Smooth muscle cell (in vitro differentiated cells): ENCODE measurements at regions not wholly inside any gene's neighbourhood (a gene's known extent, or its start where the extent isn't known, plus 50 kb on each side); places are given as distances from the start of the nearest gene placed in this dataset.

ENCODE experiments used
- DNase-seq: peaks from one replicate; lab custom pipeline; 2025; ENCODE audit not compliant: unreplicated experiment; lab: John Stamatoyannopoulos, UW
- H2AFZ ChIP-seq: fragments of 200-600 bp; sonication (generic); 2 replicates; pipeline ENCODE4 v1.6.0; 2016; ENCODE audit warnings: antibody characterized with exemption, low read depth, mild to moderate bottlenecking
- H3F3A ChIP-seq: fragments of 200-600 bp; sonication (generic); 2 replicates; pipeline ENCODE4 v1.6.0; 2017; ENCODE audit warnings: antibody characterized with exemption, low read depth
- H3K27ac ChIP-seq: fragments of 200-600 bp; sonication (generic); 2 replicates; pipeline ENCODE4 v1.5.1; 2016; ENCODE audit warnings: low read depth, mild to moderate bottlenecking
- H3K27me3 ChIP-seq: fragments of 200-600 bp; sonication (generic); 2 replicates; pipeline ENCODE4 v1.6.1; 2016; ENCODE audit warnings: low read depth, mild to moderate bottlenecking
- H3K36me3 ChIP-seq: fragments of 200-600 bp; sonication (generic); 2 replicates; pipeline ENCODE4 v1.5.1; 2016; ENCODE audit warnings: low read depth
- H3K4me1 ChIP-seq: fragments of 200-600 bp; sonication (generic); 2 replicates; pipeline ENCODE4 v1.5.1; 2016; ENCODE audit warnings: low read depth
- H3K4me2 ChIP-seq: fragments of 200-600 bp; sonication (generic); 2 replicates; pipeline ENCODE4 v1.6.0; 2016; ENCODE audit warnings: mild to moderate bottlenecking
- H3K4me3 ChIP-seq: fragments of 200-600 bp; sonication (generic); 2 replicates; pipeline ENCODE4 v1.5.1; 2016; ENCODE audit warnings: mild to moderate bottlenecking
- H3K79me2 ChIP-seq: fragments of 200-600 bp; sonication (generic); 2 replicates; pipeline ENCODE4 v1.6.0; 2016; ENCODE audit warnings: low read depth, mild to moderate bottlenecking
- H3K9ac ChIP-seq: fragments of 200-600 bp; sonication (generic); 2 replicates; pipeline ENCODE4 v1.6.0; 2016; ENCODE audit warnings: low read depth
- H3K9me3 ChIP-seq: fragments of 200-600 bp; sonication (generic); replicated peaks from 2 replicates; pipeline ENCODE4 v1.5.1; 2016; ENCODE audit warnings: low read depth
- H4K20me1 ChIP-seq: fragments of 200-600 bp; sonication (generic); 2 replicates; pipeline ENCODE4 v1.6.0; 2016; ENCODE audit warnings: low read depth
- WGBS: methylation state at CpG from one replicate; pipeline ENCODE4 v1.1.7; 2016; ENCODE audit warnings: low lambda C conversion rate; 5-methylcytosine and 5-hydroxymethylcytosine counted together
- TF ChIP-seq, protein P1 (sequence below): fragments of 200-600 bp; sonication (generic); IDR thresholded peaks from 2 replicates; pipeline ENCODE4 v1.5.1; 2017; ENCODE audit warnings: borderline replicate concordance, mild to moderate bottlenecking, antibody characterized with exemption; ENCODE audit not compliant: insufficient read depth, poor library complexity, severe bottlenecking

DNA sequence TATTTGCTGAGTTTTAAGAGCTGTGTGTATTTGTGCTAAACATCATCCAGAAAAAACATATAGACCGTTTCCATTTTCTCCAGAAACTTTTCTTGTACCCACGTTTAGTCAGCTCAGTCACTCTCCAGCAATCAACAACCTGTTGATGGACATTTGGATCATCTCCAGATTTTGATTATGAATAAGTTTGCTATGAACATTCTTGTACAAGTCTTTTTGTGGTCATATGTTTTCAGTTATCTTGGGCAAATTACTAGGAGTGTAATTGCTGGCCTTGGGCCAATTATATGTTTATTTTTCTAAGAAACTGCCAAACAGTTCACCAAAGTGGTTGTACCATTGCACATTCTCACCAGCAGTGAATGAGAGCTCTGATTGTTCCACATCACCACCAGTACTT is 221.8 kb downstream of the CENPF start:
- Histone ChIP-seq H3K36me3 (no peaks in the 10 kb centered on the region), H3K79me2 (no peaks in the 10 kb centered on the region), H3K4me2 (no peak overlapping the region), H3K9ac (no peak overlapping the region), H3K4me1 (no peaks in the 10 kb centered on the region), H4K20me1 (no peaks in the 10 kb centered on the region), H3K4me3 (no peak overlapping the region), H3F3A (no peaks in the 10 kb centered on the region), H3K27me3 (no peaks in the 10 kb centered on the region), H2AFZ (no peak overlapping the region), H3K27ac (no peak overlapping the region), H3K9me3 (no peaks in the 10 kb centered on the region)
- WGBS, result 83% methylated on average over 2 of the region's 2 CpGs
- no peak for DNase-seq
- TF ChIP-seq, protein P1, sequence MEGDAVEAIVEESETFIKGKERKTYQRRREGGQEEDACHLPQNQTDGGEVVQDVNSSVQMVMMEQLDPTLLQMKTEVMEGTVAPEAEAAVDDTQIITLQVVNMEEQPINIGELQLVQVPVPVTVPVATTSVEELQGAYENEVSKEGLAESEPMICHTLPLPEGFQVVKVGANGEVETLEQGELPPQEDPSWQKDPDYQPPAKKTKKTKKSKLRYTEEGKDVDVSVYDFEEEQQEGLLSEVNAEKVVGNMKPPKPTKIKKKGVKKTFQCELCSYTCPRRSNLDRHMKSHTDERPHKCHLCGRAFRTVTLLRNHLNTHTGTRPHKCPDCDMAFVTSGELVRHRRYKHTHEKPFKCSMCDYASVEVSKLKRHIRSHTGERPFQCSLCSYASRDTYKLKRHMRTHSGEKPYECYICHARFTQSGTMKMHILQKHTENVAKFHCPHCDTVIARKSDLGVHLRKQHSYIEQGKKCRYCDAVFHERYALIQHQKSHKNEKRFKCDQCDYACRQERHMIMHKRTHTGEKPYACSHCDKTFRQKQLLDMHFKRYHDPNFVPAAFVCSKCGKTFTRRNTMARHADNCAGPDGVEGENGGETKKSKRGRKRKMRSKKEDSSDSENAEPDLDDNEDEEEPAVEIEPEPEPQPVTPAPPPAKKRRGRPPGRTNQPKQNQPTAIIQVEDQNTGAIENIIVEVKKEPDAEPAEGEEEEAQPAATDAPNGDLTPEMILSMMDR, result no peak

GRCh38 chr1:214826619-214827018 is 223.6 kb downstream of the CENPF start:
- Histone ChIP-seq H3K79me2 (no peaks in the 10 kb centered on the region), H3F3A (no peaks in the 10 kb centered on the region), H4K20me1 (no peaks in the 10 kb centered on the region), H3K36me3 (no peaks in the 10 kb centered on the region), H3K27ac (no peak overlapping the region), H3K9me3 (no peaks in the 10 kb centered on the region), H3K4me1 (no peaks in the 10 kb centered on the region), H3K4me3 (no peak overlapping the region), H3K27me3 (no peaks in the 10 kb centered on the region), H3K4me2 (no peak overlapping the region), H3K9ac (no peak overlapping the region), H2AFZ (no peak overlapping the region)
- TF ChIP-seq, protein P1, result no peak
- WGBS, result 85% methylated on average over 4 of the region's 4 CpGs
- DNase-seq, result no peak

- TF ChIP-seq, protein P1, result no peak
- DNase-seq, result no peak
- Histone ChIP-seq H3K9ac (no peak overlapping the region), H4K20me1 (no peaks in the 10 kb centered on the region), H3K4me3 (no peak overlapping the region), H3K36me3 (no peaks in the 10 kb centered on the region), H3K4me2 (no peak overlapping the region), H3K27me3 (no peaks in the 10 kb centered on the region), H3K9me3 (no peaks in the 10 kb centered on the region), H3K27ac (no peak overlapping the region), H3K4me1 (no peaks in the 10 kb centered on the region), H3F3A (no peaks in the 10 kb centered on the region), H3K79me2 (no peaks in the 10 kb centered on the region), H2AFZ (no peak overlapping the region)
Observed at GRCh38 chr1:214827883-214828282, 224.9 kb downstream of the CENPF start.

GRCh38 chr1:214830941-214831340 is 227.9 kb downstream of the CENPF start:
- H3K9ac ChIP-seq, result no peak overlapping the region
- no peak overlapping the region for H3K4me2 ChIP-seq
- no peaks in the 10 kb centered on the region for H3K79me2 ChIP-seq
- H4K20me1 ChIP-seq, result no peaks in the 10 kb centered on the region
- no peak overlapping the region for H3K4me3 ChIP-seq
- no peak for DNase-seq
- H3K27ac ChIP-seq, result no peak overlapping the region
- TF ChIP-seq, protein P1, result no peak
- no peak overlapping the region for H2AFZ ChIP-seq
- H3F3A ChIP-seq, result no peaks in the 10 kb centered on the region
- no peaks in the 10 kb centered on the region for H3K36me3 ChIP-seq
- H3K9me3 ChIP-seq, result no peaks in the 10 kb centered on the region
- 85% methylated on average over 2 of the region's 2 CpGs for WGBS
- H3K4me1 ChIP-seq, result no peaks in the 10 kb centered on the region
- H3K27me3 ChIP-seq, result no peaks in the 10 kb centered on the region
